CD4-positive, alpha-beta T cell treated with Interleukin-15 for 1 hour (primary cell): ENCODE measurements at regions not wholly inside any gene's neighbourhood (a gene's known extent, or its start where the extent isn't known, plus 50 kb on each side); places are given as distances from the start of the nearest gene placed in this dataset.
"Not testable (repeated sequence)": the region's sequence is repeated elsewhere in the genome, so short reads cannot be mapped to it uniquely, and the experiment has no call there.

Experiments
- DNase-seq: peaks from one replicate; pipeline ENCODE4 v3.0.0-alpha.2; 2020

DNA sequence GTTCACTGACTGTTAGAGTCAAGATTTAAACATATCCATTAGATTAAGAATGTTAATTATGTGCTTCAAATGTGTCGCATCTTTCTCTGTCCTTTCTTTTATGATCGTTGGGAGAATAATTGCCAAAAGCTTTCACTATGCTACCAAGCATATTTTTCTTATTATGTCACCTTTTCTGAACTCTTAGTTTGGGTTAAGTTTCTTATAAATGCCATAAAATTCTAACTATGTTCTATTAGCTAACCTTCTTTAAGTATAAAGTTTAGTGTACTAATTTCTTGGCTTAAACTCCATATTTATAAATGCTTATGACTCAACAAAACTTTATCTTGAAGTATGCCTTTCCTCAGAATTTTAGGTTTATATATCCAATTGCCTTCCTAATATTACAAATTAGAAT lies 1759.4 kb downstream of the PCDH9 start:
- no peak for DNase-seq

DNA sequence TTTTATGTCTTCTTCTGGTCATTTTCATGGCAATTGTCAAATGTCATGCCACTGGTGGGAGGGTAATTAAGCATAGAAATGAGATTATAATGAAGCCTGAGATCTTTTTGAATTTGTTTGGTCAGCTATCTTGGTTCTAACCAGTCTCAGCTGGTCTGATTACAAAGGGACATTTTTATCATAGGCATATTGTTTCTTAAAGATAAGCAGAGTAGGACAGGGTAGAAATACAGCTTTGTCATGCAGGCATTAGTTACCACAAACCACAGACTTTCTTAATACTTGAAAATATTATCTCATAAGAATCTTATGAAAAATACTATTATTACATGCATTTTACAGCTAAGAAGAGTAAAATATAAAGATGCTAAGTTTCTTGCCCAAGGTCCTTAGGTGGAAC lies 1761.5 kb downstream of the PCDH9 start:
- no peak for DNase-seq

GRCh38 chr13:65461590-65461989 lies 1768.5 kb downstream of the PCDH9 start:
- DNase-seq, result no peak

DNA sequence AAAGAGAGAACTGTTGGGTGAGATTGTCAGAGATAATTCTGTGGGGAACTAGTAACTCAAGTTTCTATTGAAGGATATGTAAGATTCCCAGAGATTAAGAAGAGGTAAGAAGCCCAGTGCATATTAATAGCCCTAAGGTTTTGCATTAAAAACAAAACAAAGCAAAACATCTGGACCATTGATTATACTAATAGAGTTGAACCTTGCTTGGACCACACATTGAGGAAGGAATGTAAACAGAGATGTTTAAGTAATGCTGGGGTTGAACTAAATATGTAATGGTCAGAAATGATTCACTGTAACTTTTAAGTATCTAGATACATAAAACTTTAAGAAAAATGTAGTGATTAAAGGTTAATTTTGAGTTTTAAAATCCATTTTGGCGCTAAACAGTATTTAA lies 1770.0 kb downstream of the PCDH9 start:
- no peak for DNase-seq

- no peak for DNase-seq
Observed at GRCh38 chr13:65456150-65456912, 1773.8 kb downstream of the PCDH9 start.

GRCh38 chr13:65454403-65454802 lies 1775.7 kb downstream of the PCDH9 start:
- no peak for DNase-seq

GRCh38 chr13:65453982-65454381 lies 1776.2 kb downstream of the PCDH9 start:
- DNase-seq, result no peak

DNA sequence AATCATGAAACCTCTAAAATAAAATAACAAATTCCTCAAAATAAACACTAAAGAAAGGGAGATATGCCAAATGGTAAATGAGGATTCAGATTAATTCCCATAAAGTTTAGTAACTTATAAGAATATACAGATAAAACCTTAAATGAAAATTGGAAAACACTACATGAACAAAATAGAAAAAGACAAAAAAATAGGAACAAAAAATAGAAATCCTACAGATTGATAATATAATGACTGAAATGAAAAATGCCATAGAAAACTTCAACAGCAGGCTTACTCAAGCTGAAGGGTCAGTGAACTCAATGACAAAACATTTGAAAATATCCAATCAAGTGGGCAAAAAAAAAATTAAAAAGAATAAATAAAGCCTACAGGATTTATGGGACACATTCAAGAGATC lies 1784.8 kb downstream of the PCDH9 start:
- no peak for DNase-seq

- no peak for DNase-seq
Observed at GRCh38 chr13:65435590-65435989, 1794.5 kb downstream of the PCDH9 start.

GRCh38 chr13:65417953-65418352 lies 1812.2 kb downstream of the PCDH9 start:
- DNase-seq, result no peak

DNA sequence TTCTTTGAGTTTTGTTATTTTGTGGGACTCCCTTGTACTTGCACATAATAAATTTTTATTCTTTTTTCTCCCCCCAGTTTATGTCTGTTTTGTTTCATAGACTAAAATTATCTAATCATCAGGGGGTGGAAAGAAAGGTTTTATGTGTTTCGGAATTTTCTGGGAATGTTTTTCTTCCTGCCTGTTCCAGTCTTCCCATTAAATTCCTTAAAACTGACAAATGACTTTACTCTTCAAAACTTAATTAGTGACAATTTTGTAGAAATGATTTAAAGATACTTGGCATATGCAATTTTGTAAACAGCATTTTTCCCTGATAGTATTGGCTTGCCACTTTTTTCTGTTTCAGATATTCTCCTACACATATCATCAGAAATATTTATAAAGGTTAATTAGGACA lies 1813.4 kb downstream of the PCDH9 start:
- DNase-seq, result no peak

DNA sequence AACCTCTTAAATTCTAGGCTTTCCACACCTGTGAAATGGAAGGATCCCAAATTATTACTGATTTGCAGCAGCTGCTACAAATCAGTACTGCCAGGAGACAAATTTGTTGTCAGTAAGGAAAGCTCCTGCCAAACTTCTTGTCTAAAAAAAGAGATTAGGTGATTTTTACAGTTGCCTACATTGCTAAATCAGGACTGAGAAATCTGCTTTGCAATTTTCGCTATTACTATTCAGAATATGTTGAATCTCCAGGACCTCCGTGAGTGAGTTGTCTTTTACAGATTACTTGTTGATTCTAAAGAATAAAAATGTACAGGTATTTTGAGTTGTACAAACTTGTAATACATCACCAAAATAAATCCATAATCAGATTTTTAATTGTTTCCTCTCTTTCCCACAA lies 1815.9 kb downstream of the PCDH9 start:
- no peak for DNase-seq

DNA sequence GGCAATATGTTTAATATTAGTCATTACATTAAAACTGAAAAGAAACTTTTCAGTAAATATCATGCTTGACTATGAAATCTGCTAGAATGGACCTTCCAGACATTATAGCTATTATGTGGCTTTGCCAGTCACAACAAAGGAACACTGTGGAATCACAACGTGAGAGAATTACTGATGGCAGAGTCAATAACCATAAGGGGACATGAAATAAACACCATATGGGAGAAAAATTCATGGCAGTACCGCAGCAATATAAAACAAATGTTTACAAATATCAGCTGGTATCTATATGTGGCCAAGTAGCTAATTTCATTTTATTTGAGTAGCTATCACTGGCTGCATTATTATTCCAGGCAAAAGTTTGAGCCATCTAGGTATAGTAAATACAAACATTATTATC lies 1818.6 kb downstream of the PCDH9 start:
- DNase-seq, result no peak

GRCh38 chr13:65410791-65411190 lies 1819.3 kb downstream of the PCDH9 start:
- no peak for DNase-seq

DNA sequence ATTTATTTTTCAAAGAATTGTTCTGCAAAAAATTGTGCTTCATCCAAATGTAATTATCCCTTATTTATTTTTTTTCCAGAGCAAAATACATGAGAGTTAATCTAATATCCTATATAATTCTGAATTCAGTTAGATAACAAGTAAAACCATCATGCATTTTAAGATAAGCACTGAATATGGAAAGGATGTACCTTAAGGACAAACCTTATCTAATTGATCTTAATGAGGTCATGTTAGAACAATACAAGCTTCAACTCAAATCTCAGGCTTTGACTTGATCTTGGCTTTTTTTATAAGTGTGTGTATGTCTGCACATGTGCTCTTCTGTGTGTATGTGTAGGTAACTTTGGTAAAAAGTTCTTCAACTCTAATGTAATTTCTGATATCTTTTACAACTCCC lies 1828.8 kb downstream of the PCDH9 start:
- no peak for DNase-seq

DNA sequence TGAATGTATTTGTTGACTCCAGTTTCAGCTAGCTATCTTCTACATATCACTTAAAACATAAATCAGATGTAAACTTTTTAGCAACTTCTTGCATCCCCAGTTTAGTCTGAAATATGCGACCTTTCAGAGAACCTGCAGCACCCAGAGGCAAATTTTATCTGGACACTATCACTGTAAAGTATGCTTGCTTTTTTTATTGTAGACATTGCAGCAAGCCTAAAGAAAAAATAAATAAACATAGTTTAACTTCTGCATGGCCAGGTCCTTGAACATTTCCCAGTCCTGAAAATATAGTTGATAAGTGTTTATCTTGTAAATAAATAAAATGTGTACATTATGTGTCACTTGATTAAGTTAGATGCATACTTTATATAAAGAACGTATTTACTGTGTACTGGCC lies 1829.4 kb downstream of the PCDH9 start:
- DNase-seq, result no peak

GRCh38 chr13:65387743-65388347 lies 1842.3 kb downstream of the PCDH9 start:
- no peak for DNase-seq

DNA sequence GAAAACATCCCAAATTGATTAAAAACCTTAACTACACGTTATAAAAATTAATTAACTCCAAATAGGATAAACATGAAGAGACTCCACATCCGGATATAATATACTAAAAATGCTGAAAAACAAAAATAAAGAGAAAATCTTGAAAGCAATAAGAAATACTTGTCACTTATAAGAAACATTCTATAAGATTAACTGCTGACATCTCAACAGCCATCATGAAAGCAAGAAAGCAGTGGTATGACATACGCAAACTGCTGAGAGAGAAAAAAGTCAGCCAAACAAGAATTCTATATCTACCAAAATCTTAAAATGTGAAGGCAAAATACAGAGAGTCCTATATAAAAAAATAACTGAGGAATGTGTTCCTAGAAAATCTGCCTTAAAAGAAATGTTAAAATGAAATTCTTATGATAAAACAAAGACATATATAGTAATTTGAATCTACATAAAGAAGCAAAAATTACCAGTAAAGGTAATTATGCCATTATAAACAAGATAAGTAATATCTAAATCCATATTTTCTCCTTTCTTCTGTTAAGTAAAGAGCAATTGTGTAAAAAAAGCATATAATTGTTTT lies 1851.1 kb downstream of the PCDH9 start:
- DNase-seq, result no peak

DNA sequence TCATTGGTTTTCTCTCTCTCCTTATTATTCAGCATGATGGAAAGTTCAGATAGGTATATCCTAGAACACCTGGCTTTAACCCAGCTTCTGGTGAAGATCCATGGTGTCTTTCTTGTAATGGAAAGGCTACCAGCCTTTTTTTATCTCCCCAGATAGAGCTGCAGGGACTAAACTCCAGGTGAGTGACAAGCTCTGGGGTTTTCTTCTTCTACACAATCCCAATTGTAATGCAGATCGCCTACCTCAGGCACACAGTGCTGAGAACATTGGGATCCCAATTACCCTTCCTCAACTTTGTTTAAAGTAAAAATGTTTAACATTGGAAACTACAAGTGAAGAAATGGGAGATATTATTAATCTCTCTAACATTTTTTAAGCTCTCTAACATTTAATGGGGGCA lies 1851.7 kb downstream of the PCDH9 start:
- DNase-seq, result no peak

GRCh38 chr13:65368832-65369231 lies 1861.3 kb downstream of the PCDH9 start:
- DNase-seq, result no peak

- no peak for DNase-seq
Observed at GRCh38 chr13:65353951-65354350, 1876.2 kb downstream of the PCDH9 start.

- DNase-seq, result not testable (repeated sequence)
Observed at GRCh38 chr13:65353150-65353549, 1877.0 kb downstream of the PCDH9 start.

DNA sequence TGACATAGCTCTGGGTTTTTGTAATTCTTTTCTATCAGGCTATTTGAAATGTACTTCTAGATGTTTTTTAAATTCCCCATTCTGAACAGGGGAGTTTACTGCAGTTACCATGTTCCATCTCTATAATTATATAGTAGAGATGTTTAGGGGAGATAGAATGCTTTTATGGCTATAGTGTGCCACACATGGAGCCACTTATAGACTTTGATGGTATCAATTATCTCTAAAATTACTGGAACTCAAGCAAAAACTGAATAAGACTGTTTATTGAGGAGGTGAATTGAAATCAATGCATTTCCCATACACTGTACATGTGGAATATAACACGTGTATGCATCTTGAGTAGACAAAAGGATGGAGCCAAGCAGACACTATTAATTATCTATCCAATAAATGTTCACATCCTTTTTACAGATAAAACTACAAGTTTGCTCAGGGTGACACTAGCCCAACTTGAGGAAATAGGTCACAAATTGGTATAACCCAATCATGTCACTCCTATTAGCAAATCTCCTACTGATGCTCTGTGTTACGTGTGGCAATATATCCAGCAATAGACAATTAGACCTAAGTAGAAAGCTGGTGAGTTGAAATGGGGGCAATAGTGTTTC lies 1882.6 kb downstream of the PCDH9 start:
- DNase-seq, result no peak
